ENCODE measurements at regions not wholly inside any gene's neighbourhood (a gene's known extent, or its start where the extent isn't known, plus 50 kb on each side); places are given as distances from the start of the nearest gene placed in this dataset.

DNA sequence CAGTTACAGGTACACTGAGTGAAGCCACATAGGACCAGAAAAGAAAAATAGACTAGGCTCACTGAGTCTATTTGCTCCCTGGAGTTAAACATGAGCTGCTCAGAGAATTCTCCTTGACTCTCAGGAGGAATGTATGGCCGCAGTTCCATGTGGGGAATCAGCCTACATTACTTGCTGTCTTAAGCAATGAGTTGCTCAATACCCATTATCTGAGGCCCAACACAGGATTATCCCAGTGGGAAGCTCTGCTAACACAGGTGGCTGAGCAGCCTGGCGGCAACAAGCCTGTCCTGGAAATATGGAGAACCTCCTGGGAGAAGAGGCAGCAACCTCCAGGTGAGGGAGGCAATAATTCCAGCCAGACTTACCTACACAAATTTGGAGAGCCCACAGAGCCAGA lies 177.5 kb upstream of the NREP start:
- TF ChIP-seq, protein P1, sequence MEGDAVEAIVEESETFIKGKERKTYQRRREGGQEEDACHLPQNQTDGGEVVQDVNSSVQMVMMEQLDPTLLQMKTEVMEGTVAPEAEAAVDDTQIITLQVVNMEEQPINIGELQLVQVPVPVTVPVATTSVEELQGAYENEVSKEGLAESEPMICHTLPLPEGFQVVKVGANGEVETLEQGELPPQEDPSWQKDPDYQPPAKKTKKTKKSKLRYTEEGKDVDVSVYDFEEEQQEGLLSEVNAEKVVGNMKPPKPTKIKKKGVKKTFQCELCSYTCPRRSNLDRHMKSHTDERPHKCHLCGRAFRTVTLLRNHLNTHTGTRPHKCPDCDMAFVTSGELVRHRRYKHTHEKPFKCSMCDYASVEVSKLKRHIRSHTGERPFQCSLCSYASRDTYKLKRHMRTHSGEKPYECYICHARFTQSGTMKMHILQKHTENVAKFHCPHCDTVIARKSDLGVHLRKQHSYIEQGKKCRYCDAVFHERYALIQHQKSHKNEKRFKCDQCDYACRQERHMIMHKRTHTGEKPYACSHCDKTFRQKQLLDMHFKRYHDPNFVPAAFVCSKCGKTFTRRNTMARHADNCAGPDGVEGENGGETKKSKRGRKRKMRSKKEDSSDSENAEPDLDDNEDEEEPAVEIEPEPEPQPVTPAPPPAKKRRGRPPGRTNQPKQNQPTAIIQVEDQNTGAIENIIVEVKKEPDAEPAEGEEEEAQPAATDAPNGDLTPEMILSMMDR (IDR thresholded peaks at IDR 0.05), result no peak
- no peak for TF ChIP-seq POLR2A (IDR thresholded peaks at IDR 0.05)

All from esophagus squamous epithelium (tissue), 4 donors.